ENCODE measurements at regions not wholly inside any gene's neighbourhood (a gene's known extent, or its start where the extent isn't known, plus 50 kb on each side); places are given as distances from the start of the nearest gene placed in this dataset.

DNA sequence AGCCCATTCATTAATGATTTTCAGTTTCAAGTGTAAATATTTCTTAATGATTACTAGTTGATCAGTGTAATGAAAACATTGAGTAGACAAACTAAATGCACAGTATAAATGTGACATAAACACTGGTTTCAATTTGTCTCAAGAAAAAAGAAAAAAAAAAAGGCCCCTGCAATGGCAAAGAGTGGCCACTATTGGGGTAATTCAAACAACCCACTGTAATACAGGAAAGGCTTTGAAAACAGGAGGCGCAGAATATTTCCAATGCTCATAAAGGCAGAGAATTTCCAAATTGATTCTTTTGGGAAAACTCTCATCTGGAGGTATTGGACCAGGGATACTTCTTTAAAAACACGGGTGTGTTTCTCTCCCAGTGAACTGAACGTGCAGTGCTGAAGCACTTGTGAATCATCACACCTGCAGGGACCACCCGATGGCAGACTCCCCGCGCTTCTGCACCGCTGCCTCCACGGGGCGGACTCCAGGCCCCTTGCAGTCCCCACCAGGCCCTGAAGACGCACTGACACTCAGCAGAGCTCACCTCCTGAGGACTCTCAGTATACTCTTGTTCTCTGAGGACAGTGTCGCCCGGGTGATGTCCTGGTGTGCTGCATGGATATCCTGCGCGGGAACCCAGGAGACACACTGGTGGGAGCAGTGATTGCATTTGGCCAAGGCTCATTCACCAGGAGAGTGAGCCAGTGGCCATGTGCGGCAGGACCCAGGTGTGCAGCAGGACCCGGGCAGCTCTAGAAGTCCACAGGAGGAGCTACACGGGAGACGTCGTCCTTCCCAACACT lies 227.6 kb upstream of the IRX4 start:
- Histone ChIP-seq H3K4me3 (no peak overlapping the region), H3K4me1 (no peaks in the 10 kb centered on the region), H3K27ac (no peak overlapping the region), H3K9me3 (peaks cover 0 to 6% (median 0%) of the 10 kb centered on the region in 3 donors), H3K27me3 (no peaks in the 10 kb centered on the region), H3K36me3 (no peaks in the 10 kb centered on the region)
- TF ChIP-seq, protein P1, sequence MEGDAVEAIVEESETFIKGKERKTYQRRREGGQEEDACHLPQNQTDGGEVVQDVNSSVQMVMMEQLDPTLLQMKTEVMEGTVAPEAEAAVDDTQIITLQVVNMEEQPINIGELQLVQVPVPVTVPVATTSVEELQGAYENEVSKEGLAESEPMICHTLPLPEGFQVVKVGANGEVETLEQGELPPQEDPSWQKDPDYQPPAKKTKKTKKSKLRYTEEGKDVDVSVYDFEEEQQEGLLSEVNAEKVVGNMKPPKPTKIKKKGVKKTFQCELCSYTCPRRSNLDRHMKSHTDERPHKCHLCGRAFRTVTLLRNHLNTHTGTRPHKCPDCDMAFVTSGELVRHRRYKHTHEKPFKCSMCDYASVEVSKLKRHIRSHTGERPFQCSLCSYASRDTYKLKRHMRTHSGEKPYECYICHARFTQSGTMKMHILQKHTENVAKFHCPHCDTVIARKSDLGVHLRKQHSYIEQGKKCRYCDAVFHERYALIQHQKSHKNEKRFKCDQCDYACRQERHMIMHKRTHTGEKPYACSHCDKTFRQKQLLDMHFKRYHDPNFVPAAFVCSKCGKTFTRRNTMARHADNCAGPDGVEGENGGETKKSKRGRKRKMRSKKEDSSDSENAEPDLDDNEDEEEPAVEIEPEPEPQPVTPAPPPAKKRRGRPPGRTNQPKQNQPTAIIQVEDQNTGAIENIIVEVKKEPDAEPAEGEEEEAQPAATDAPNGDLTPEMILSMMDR (IDR thresholded peaks at IDR 0.05) = no peak
- DNase-seq = no peak
- intact Hi-C loops (cut with DNase I; ENCODE audit: low total_unique reads) = no loop called here

DNA sequence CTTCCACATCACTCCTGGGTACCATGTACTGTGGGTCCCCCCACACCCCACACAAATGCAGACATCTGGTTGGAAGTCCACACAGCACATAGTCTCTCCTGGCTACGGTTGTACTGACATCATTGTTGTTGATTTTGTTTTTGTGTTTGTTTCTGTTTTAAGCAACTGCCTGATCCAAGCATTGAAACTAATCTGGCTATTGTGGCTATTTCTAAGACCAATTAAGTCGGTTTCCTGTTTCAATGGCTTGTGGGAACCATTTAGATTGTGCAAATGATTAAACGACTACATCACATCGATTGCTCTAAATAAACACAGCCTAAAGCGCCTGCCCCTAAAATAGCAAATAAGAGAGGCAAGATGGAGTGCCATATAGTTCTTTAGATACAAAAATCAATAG lies 226.8 kb upstream of the IRX4 start:
- H3K36me3 ChIP-seq = no peaks in the 10 kb centered on the region
- peaks cover 0 to 6% (median 0%) of the 10 kb centered on the region in 3 donors for H3K9me3 ChIP-seq
- no peak for DNase-seq
- no peak overlapping the region for H3K4me3 ChIP-seq
- no peaks in the 10 kb centered on the region for H3K27me3 ChIP-seq
- TF ChIP-seq, protein P1 (IDR thresholded peaks at IDR 0.05) = no peak
- intact Hi-C loops (cut with DNase I; ENCODE audit: low total_unique reads) = no loop called here
- H3K4me1 ChIP-seq = no peaks in the 10 kb centered on the region
- no peak overlapping the region for H3K27ac ChIP-seq

DNA sequence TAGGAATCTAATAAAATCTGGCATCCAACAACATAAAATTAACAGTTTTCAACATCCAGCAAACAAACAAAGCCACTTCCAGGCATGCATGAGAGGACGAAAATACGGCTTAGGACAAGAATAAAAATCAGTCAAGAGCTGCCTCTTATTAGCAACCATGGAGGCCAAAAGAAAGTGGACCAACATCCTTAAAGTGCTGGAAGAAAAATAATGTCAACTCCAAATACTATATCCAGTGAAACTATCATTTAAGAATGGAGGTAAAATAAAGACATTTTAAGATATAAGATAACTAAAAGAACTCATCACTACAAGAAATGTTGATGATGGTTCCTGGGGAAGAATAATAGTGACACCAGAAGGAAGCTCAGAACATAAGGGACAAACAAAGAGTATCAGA lies 224.0 kb upstream of the IRX4 start:
- H3K4me1 ChIP-seq = no peaks in the 10 kb centered on the region
- no peak for DNase-seq
- TF ChIP-seq, protein P1 (IDR thresholded peaks at IDR 0.05) = no peak

DNA sequence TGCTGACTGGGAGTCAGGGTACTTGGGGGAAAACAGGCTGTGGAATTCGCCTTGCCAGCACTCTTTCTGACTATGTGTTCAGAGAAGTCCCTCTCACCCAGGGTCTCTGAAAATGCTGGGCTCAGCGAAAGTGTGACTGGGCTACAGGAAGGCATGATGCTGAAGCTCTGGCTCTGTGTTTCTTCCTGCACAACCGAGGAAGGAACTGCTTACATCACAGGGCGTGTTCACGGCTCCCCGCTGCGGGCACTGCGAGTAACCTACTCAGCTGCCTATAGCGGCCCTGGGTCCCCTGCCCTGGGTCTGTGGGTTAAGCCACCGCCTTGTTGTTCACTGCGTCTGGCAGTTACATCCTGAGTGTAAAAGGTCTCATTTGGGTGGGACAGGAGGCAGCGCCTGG lies 222.4 kb upstream of the IRX4 start:
- Histone ChIP-seq H3K4me3 (no peak overlapping the region), H3K27ac (no peak overlapping the region), H3K9me3 (peaks cover 0 to 6% (median 0%) of the 10 kb centered on the region in 3 donors), H3K36me3 (no peaks in the 10 kb centered on the region), H3K4me1 (no peaks in the 10 kb centered on the region), H3K27me3 (no peaks in the 10 kb centered on the region)
- TF ChIP-seq, protein P1 (IDR thresholded peaks at IDR 0.05) = no peak
- intact Hi-C loops (cut with DNase I; ENCODE audit: low total_unique reads) = no loop called here
- DNase-seq = no peak

More for the DNA sequence above, 224.0 kb upstream of the IRX4 start:
- Histone ChIP-seq H3K27ac (no peak overlapping the region), H3K4me3 (no peak overlapping the region), H3K27me3 (no peaks in the 10 kb centered on the region), H3K9me3 (peaks cover 0 to 6% (median 0%) of the 10 kb centered on the region in 3 donors), H3K36me3 (no peaks in the 10 kb centered on the region)
- intact Hi-C loops (cut with DNase I; ENCODE audit: low total_unique reads) = no loop called here

DNA sequence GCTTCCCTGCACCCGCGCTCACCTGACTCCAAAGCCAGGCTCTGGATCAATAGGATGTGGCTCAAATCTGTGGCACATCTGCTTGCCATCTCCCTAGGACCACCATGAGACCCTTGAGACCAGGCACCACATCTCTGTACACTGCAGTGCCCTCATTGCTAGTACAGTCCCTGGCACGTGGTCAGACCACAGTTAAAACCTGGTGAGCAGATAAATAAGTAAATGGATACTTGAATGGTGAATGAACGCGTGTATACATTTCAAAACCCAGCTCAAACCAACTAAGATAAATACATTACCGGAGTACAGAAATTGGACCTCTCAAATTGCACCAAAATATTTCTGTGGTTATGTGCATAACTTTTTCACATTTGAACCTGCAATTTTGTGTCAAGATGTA lies 221.2 kb upstream of the IRX4 start:
- no peak overlapping the region for H3K4me3 ChIP-seq
- no peaks in the 10 kb centered on the region for H3K4me1 ChIP-seq
- no peaks in the 10 kb centered on the region for H3K27me3 ChIP-seq
- TF ChIP-seq, protein P1 (IDR thresholded peaks at IDR 0.05) = no peak
- H3K27ac ChIP-seq = no peak overlapping the region
- intact Hi-C loops (cut with DNase I; ENCODE audit: low total_unique reads) = no loop called here
- no peaks in the 10 kb centered on the region for H3K36me3 ChIP-seq
- peaks cover 0 to 6% (median 0%) of the 10 kb centered on the region in 3 donors for H3K9me3 ChIP-seq
- no peak for DNase-seq

All from tibial artery (tissue), 4 donors.